Hematopoietic multipotent progenitor cell (in vitro differentiated cells): ENCODE measurements at regions not wholly inside any gene's neighbourhood (a gene's known extent, or its start where the extent isn't known, plus 50 kb on each side); places are given as distances from the start of the nearest gene placed in this dataset.
"Not testable (repeated sequence)": the region's sequence is repeated elsewhere in the genome, so short reads cannot be mapped to it uniquely, and the experiment has no call there.

Source experiments
- DNase-seq, 3 donors: peaks; one replicate each; pipeline ENCODE4 v3.0.0-alpha.2; 2011 to 2015; ENCODE audit warnings: low read depth in 2 of 3, low spot score in 2 of 3

GRCh38 chr22:22714600-22715335, 70.4 kb downstream of the GGTLC2 start:
- no peak for DNase-seq

DNA sequence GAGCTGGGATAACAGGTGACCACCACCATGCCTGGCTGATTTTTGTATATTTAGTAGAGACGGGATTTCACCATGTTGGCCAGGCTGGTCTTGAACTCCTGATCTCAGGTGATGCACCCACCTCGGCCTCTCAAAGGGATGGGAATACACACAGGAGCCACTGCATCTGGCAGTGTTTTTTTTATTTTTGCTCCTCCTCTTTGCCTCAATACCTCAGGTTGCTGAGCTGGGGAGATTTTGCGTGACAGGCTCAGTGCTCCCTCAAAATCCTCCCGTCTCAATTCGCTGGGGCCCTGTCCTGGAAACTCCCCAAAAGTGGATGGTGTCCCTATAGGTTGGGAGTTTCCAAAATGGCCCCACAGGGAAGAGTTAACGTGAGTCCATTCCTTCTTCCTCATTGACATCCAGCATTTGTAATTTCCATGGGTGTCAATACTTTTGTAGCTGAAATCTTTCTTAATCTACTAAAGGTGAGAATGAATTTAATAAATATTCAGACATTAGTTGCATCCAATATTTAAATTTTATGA, 71.8 kb downstream of the GGTLC2 start:
- DNase-seq, result no peak

DNA sequence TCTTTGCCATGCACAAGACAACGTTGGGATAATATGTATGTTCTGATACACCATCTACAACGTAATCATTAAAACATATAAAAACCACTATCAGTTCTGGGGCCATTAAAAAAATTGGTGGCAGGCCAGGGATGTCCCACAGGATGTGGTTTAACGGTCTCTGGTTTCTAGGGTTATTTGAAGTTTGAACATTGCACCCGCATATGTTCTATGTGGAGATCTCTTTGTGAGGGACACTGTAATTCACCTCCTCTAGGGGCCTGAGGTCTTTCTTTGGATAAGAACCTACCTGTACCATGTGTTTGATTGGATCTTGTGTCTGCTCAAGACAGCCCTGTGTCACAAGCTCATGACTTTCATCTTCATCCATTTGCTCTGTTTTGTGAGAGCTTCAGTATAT, 73.2 kb downstream of the GGTLC2 start:
- peak in 1 of 3 donors; percentile 19 for DNase-seq

DNA sequence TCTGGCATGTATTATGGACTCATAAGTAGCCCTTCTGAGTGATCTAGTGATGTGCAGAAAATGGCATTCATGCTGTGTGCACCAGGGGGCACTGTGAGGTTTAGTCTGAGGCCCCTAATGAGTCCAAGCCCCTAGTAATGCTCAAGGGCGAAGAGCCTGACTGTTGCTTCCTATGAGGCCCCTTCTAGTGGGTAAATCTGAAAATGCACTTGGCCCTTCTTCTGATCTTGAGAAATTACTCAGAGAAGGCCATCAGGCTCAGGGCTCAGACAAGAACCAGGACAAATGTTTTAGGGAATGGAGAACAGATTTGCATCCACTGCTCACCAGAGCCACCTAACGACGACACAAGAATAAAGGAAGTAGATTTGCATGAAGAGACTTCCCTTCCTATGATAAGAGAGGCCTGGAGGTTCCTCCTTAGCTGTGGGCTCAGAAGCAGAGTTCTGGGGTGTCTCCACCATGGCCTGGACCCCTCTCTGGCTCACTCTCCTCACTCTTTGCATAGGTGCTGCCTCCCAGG, 75.8 kb downstream of the GGTLC2 start:
- peak; percentile 13 to 87 (median 80) for DNase-seq

- peak in 1 of 3 donors; percentile 29 for DNase-seq
Observed at GRCh38 chr22:22720724-22721261, 76.4 kb downstream of the GGTLC2 start.

DNA sequence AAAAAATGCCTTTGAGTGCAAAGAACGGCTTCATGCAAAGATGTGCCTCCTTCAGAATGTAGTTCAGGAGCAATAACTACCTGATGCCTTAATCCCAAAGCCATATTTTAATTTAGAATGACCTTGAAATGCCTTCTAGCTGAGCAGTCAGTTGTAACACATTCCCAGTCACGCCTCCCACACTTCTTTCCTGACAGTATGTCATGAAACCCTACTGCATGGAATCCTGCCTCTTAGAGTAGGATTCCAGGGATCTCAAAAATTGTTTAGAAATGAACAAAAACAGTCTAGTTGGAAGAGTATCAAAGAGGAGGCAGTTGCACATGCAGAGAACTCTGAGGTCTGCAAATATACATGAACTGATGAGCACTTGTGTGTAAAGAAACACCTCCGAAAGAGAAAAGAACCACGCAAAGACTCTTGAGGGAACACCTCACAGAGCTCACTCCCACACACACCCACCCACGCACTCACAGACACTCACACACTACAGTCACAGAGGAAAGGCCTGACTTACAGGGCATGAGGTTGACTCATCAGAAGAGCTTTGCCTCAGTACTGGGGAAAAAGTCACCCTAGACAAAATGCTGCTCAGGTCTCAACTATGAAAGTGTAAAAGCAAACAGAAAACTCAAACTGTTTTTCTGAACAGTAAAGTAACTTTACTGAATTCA, 77.4 kb downstream of the GGTLC2 start:
- no peak for DNase-seq

- no peak for DNase-seq
Observed at GRCh38 chr22:22728382-22728781, 84.0 kb downstream of the GGTLC2 start.

DNA sequence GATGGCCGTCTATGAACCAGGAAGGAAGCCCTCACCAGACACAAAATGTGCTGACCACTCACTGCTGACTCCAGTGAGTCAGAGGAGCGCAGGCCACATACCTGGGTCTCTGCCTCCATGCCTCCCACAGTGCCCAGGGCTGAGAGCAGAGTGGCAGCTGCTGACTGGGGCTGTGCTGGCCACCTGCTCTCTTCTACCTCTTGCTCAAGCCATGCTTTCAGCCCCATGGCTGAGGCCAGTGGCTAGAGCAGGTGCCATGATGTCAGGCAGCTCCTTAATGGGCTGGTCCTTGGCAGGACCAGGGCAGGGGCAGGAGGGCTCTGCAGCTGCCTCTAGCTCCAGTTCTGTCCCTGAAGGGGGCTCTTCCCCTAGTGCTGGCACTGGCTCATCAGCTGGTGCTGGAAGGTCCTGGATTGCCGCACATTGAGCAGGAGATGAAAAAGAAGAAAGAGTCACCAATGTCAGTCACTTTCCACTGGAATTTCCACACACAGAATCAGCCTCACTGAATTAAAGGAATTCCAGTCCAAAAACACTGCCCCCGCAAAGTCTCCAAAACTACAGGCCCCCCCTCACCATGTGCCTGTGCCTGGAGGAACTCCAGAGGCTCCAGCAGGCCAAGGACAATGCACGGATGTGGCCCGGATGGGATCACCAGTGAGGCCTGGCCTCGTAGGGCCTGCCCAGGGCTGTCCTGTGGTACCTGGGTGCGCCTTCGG, 86.4 kb downstream of the GGTLC2 start:
- no peak for DNase-seq

DNA sequence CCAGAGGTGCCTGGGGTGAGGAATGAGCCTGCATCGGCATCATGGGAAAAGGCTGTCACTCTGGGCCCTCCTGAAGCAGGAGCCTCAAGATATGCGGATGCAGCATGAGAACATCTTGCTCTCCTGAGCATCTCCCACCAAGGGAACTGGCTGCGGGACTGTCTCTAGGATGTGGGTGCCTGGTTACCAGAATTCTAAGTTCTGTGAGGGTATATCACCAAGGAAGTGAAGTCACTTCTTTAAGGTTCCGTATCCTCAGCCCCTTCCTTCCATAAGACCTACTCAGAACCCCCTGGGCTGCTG, 86.9 kb downstream of the GGTLC2 start:
- no peak for DNase-seq

- not testable (repeated sequence) for DNase-seq
Observed at GRCh38 chr22:22733006-22733405, 88.6 kb downstream of the GGTLC2 start.

DNA sequence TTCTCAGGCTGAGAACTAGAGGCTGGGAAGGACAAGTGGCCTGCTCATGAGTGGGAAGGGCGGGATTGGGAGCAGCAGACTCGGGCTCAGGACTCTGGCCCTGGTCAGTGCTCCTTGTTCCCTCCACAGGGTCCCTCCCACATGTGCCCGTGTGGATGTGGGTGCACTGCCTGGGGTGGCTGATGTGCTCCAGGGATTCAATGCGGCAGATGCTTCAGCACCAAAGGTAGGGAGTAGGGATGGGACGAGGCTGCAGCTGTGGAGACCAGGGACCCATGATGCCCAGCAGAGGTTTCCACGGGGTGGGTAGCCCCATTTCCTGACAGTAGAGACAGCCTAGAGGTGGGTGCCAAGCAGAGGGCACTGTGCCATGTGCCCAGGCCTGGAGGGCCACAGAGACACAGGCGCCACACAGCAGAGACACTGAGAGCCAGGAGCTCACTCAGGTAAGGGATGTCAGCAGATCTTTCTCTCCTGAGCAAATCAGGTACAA, 89.5 kb downstream of the GGTLC2 start:
- DNase-seq, result no peak

DNA sequence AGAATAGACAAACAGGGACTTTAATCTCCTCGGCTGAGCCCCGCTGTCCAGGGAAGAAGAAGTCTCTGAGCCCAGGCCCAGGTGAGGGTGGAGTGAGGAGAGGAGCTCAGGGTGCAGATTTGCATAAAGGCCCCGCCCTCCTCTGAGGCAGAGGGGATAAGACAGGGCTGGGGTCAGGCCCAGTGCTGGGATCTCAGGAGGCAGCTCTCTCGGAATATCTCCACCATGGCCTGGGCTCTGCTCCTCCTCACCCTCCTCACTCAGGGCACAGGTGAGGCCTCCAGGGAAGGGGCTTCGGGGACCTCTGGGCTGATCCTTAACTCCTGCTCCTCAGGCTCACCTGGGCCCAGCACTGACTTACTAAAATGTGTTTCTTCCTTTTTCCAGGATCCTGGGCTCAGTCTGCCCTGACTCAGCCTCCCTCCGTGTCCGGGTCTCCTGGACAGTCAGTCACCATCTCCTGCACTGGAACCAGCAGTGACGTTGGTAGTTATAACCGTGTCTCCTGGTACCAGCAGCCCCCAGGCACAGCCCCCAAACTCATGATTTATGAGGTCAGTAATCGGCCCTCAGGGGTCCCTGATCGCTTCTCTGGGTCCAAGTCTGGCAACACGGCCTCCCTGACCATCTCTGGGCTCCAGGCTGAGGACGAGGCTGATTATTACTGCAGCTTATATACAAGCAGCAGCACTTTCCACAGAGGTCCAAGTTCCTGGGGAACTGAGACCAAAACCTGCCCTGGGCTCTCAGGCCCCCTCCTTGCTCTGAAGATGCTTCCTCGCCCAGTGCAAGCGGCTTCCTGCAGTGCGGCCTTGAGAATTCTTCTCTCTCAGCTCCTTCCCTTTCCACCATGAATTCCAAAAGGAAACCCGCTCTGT, 90.2 kb downstream of the GGTLC2 start:
- not testable (repeated sequence) for DNase-seq

- DNase-seq, result not testable (repeated sequence)
Observed at GRCh38 chr22:22735276-22735675, 90.9 kb downstream of the GGTLC2 start.

DNA sequence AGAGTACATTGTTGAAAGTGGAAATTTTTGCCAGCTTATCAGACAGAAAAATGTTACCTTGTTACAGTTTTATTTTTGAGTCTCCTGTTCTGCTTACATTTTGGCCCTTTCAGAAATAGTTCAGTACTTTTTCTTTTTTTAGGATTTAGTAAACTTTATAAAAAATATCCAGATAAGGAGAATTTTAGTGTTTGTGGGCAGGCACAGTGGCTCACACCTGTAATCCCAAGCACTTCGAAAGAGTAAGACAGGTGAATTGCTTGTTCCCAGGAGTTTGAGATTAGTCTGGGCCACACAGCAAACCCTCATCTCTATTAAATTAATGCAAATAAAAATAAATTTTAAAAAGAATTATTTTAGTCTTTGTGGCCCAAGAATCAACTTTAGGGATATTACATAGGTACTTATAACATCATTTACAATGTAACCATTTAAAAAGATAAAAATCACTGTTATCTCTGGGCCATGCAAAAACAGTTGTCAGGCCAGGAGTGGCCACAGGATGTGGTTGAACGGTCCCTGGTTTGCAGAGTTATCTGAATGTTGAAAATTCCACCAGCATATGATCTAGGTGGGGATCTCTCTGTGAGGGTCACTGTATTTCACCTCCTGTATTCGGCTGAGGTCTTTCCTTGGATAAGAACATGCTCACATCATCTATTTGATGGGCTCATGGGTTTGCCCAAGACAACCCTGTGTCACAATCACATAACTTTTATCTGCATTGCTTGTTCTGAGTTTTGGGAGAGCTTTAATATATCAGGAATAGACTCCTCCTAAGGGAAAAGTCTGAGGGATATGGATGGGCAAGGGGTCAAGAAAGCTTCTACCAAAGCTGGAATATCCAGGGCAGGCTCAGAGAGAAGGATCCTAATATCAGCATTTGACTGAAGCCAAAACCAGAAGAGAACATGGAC, 91.5 kb downstream of the GGTLC2 start:
- no peak for DNase-seq

DNA sequence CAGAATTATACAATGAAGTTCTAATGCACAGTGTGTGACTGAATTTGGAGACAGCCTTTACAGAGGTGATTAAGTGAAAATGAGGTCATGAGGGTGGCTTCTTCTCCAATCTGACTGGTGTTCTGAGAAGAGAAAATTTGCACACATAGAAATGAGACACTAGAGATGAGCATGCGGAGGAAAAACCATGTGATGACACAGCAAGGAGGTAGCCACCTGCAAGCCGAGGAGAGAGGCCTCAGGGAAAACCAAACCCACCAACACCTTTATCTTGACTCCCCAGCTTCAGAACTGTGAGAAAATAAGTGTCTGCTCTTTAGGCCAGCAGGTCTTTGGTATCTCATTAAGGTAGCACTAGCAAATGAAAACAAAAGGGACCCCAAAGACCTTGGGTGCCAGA, 93.2 kb downstream of the GGTLC2 start:
- no peak for DNase-seq

- DNase-seq, result no peak
Observed at GRCh38 chr22:22738959-22739585, 94.7 kb downstream of the GGTLC2 start.

DNA sequence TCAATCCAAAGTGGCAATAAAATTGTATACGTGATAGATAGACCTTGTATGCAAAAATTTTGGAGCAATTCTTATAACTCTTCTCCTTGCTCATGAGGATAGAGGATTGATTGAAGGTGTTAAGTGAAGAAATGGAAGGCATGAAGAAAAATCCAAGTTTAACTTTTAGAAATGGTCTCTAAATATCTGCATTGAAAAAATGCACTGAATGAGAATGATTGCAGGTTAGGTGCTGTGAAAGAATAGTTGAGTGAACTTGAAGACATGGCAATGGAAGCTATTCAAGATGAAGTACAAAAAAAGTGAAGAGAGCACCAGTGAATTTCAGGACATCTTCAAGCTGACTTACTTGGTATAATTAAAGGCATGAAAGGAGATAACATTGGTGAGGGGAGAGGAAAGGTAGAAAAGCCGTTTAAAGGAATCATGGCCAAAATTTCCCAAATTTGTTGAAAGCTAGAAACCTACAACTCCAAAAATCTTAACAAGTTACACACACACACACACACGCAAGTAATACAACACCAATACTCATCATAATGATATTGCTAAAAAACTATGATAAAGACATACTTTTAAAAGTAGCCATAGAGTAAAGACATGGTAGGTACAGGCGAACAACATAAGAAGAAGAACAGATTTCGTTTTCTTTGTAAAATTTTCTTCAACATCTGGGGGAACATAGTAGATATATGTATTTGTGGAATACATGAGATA, 96.3 kb downstream of the GGTLC2 start:
- DNase-seq, result no peak

GRCh38 chr22:22741843-22742242, 97.4 kb downstream of the GGTLC2 start:
- no peak for DNase-seq
